K562 (cell line): ENCODE measurements at regions not wholly inside any gene's neighbourhood (a gene's known extent, or its start where the extent isn't known, plus 50 kb on each side); places are given as distances from the start of the nearest gene placed in this dataset.

Experiments used
- ATF3 ChIP-seq, 2 experiments: fragments of 450-650 bp in 1 of 2; sonication (generic) in 1 of 2; formaldehyde crosslinking in 1 of 2; IDR thresholded peaks in 1 of 2; conservative IDR thresholded peaks in 1 of 2; 2 replicates each; pipeline versions ENCODE4 v1.6.1 to v1.8.1; 2016 to 2023; ENCODE audit warnings: mild to moderate bottlenecking in 2 of 2, moderate library complexity in 2 of 2, inconsistent platforms in 1 of 2, missing genetic modification reagents in 1 of 2
- BRD9 ChIP-seq: fragments of 450-650 bp; IDR thresholded peaks from 2 replicates; pipeline ENCODE4 v1.6.1; 2018; ENCODE audit warnings: low read depth; ENCODE audit not compliant: partially characterized antibody
- CTCF ChIP-seq, 3 experiments: IDR thresholded peaks in 2 of 3; conservative IDR thresholded peaks in 1 of 3; 2 replicates each; pipeline ENCODE4 v1.5.1; 2011 to 2012; ENCODE audit warnings: low read length in 3 of 3, mild to moderate bottlenecking in 3 of 3, control low read depth in 2 of 3, improper control_type of control experiment in 1 of 3, inconsistent platforms in 1 of 3, low read depth in 1 of 3, mixed read lengths in 1 of 3, moderate library complexity in 1 of 3; ENCODE audit not compliant: insufficient read depth in 2 of 3
- DLX4 ChIP-seq: fragments of 250-450 bp; sonication (Bioruptor Pico); IDR thresholded peaks from 2 replicates; pipeline ENCODE4 v1.6.1; 2021; ENCODE audit warnings: mild to moderate bottlenecking
- MCM3 ChIP-seq: fragments of 450-650 bp; IDR thresholded peaks from 2 replicates; pipeline ENCODE4 v1.6.1; 2016
- POU5F1 ChIP-seq: fragments of 150-350 bp; IDR thresholded peaks from 2 replicates; pipeline ENCODE4 v1.6.1; 2014; ENCODE audit warnings: borderline replicate concordance, low read length, low read depth, mild to moderate bottlenecking; ENCODE audit not compliant: partially characterized antibody
- RCOR1 ChIP-seq, 2 experiments: IDR thresholded peaks; 2 replicates each; pipeline ENCODE4 v1.6.1; 2012; ENCODE audit warnings: low read depth in 2 of 2, low read length in 2 of 2, borderline replicate concordance in 1 of 2, improper control_type of control experiment in 1 of 2
- TARDBP ChIP-seq: fragments of 450-650 bp; IDR thresholded peaks from 2 replicates; pipeline ENCODE4 v1.6.1; 2016
- ZNF217 ChIP-seq: sonication (generic); formaldehyde crosslinking; IDR thresholded peaks from 2 replicates; pipeline ENCODE4 v1.8.0; 2022; ENCODE audit warnings: mild to moderate bottlenecking, missing genetic modification reagents
- ZNF23 ChIP-seq: fragments of 250-450 bp; sonication (Bioruptor Pico); IDR thresholded peaks from 2 replicates; pipeline ENCODE4 v1.4.0; 2020; ENCODE audit warnings: mild to moderate bottlenecking

DNA sequence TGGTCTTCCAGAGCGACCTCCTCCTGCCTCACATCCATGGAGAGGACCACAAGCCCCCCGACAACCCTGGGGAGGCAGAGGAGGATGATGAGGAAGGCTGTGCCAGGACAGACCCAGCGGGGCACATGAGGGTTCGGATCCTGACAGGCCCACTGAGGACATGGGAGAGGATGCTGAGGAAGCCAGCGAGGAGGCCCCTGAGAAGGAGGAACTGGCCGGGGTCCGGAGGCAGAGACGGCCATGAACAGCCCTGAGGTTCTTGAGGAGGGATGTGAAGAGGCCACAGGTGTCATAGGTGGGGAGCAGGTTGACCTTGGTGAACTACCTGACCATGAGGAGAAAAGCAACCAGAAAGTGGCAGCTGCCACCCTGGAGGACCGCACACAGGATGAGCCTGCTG lies 54.9 kb upstream of the WNT7A start:
- TF ChIP-seq ZNF217, result no peak
- TF ChIP-seq DLX4 (CRISPR knock-in tag), result no peak
- TF ChIP-seq MCM3, result no peak
- no peak for TF ChIP-seq TARDBP
- TF ChIP-seq CTCF (IDR thresholded peaks at IDR 0.05 in 2 of 3, conservative IDR thresholded peaks at IDR 0.05 in 1 of 3; ENCODE audit: insufficient read depth in 2 of 3, low read depth in 1 of 3, low read length in 3 of 3), result no peak
- no peak for TF ChIP-seq BRD9
- no peak for TF ChIP-seq ATF3 (IDR thresholded peaks at IDR 0.05)
- no peak for TF ChIP-seq ATF3 (CRISPR knock-in tag; conservative IDR thresholded peaks at IDR 0.05)
- TF ChIP-seq ZNF23 (CRISPR knock-in tag), result no peak
- TF ChIP-seq RCOR1 (IDR thresholded peaks at IDR 0.05; ENCODE audit: borderline replicate concordance in 1 of 2, low read depth in 2 of 2, low read length in 2 of 2), result no peak
- TF ChIP-seq POU5F1, result no peak
